SK-N-SH (cell line): ENCODE measurements at regions not wholly inside any gene's neighbourhood (a gene's known extent, or its start where the extent isn't known, plus 50 kb on each side); places are given as distances from the start of the nearest gene placed in this dataset.

Source experiments
- ELF1 ChIP-seq: IDR thresholded peaks from 2 replicates; pipeline ENCODE4 v1.4.0; 2012
- EP300 ChIP-seq, 2 experiments: IDR thresholded peaks; 2 replicates each; pipeline versions ENCODE4 v1.4.0 to v1.6.1; 2012; ENCODE audit warnings: borderline replicate concordance in 1 of 2, low read depth in 1 of 2, low read length in 1 of 2
- EZH2phosphoT487 ChIP-seq: fragments of 200-600 bp; sonication (generic); IDR thresholded peaks from 2 replicates; pipeline ENCODE4 v1.6.1; 2017; ENCODE audit warnings: low read depth, mixed run types, mild to moderate bottlenecking, antibody characterized with exemption, moderate library complexity, borderline replicate concordance
- FOXM1 ChIP-seq: IDR thresholded peaks from 2 replicates; pipeline ENCODE4 v1.4.0; 2012; ENCODE audit warnings: low read depth, mild to moderate bottlenecking
- JUND ChIP-seq: IDR thresholded peaks from 2 replicates; pipeline ENCODE4 v1.4.0; 2012
- MEF2A ChIP-seq: IDR thresholded peaks from 2 replicates; pipeline ENCODE4 v1.4.0; 2012; ENCODE audit warnings: low read depth, borderline replicate concordance
- POLR2AphosphoS5 ChIP-seq: IDR thresholded peaks from 2 replicates; pipeline ENCODE4 v1.6.1; 2012; ENCODE audit warnings: low read depth, low read length
- TAF1 ChIP-seq: IDR thresholded peaks from 2 replicates; pipeline ENCODE4 v1.6.1; 2012; ENCODE audit warnings: low read depth, mild to moderate bottlenecking, low read length, moderate library complexity, borderline replicate concordance
- TEAD4 ChIP-seq: IDR thresholded peaks from 2 replicates; pipeline ENCODE4 v1.4.0; 2012; ENCODE audit warnings: mild to moderate bottlenecking, borderline replicate concordance; ENCODE audit not compliant: insufficient read depth
- TF ChIP-seq, protein P1 (sequence below): fragments of 200-600 bp; sonication (generic); IDR thresholded peaks from 2 replicates; pipeline ENCODE4 v1.6.1; 2017; ENCODE audit warnings: antibody characterized with exemption, mild to moderate bottlenecking, moderate library complexity
- TF ChIP-seq, protein P2 (sequence below): IDR thresholded peaks from 2 replicates; pipeline ENCODE4 v1.6.1; 2012; ENCODE audit warnings: mild to moderate bottlenecking, low read depth, low read length, moderate library complexity
- TF ChIP-seq, protein P3 (sequence below): IDR thresholded peaks from 2 replicates; pipeline ENCODE4 v1.4.0; 2012; ENCODE audit warnings: low read depth
- TF ChIP-seq, protein P4 (sequence below): IDR thresholded peaks from 2 replicates; pipeline ENCODE4; 2012

DNA sequence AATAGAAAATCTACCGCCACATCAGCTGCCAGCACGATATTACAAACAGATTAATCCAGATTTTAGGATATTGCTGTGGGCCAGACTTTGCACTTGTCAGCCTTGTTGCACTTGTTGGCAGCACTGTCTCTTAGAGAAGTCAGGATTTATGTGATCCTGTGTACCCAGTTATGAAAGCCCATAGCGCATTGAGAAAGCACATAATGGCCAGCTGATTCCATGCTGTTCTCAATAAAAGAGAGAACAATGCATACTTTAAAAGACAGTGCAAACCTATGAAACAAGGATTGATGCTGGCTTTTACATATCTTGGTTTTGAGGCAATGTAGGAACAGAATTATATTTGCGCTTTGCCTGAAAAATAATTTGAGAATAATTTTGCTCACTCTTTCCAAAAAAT is 140.8 kb downstream of the CEP120 start:
- TF ChIP-seq, protein P1, sequence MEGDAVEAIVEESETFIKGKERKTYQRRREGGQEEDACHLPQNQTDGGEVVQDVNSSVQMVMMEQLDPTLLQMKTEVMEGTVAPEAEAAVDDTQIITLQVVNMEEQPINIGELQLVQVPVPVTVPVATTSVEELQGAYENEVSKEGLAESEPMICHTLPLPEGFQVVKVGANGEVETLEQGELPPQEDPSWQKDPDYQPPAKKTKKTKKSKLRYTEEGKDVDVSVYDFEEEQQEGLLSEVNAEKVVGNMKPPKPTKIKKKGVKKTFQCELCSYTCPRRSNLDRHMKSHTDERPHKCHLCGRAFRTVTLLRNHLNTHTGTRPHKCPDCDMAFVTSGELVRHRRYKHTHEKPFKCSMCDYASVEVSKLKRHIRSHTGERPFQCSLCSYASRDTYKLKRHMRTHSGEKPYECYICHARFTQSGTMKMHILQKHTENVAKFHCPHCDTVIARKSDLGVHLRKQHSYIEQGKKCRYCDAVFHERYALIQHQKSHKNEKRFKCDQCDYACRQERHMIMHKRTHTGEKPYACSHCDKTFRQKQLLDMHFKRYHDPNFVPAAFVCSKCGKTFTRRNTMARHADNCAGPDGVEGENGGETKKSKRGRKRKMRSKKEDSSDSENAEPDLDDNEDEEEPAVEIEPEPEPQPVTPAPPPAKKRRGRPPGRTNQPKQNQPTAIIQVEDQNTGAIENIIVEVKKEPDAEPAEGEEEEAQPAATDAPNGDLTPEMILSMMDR = no peak
- TF ChIP-seq JUND = no peak
- no peak for TF ChIP-seq ELF1
- TF ChIP-seq MEF2A = no peak
- TF ChIP-seq POLR2AphosphoS5 = no peak
- no peak for TF ChIP-seq TEAD4
- TF ChIP-seq TAF1 = no peak
- TF ChIP-seq, protein P2, sequence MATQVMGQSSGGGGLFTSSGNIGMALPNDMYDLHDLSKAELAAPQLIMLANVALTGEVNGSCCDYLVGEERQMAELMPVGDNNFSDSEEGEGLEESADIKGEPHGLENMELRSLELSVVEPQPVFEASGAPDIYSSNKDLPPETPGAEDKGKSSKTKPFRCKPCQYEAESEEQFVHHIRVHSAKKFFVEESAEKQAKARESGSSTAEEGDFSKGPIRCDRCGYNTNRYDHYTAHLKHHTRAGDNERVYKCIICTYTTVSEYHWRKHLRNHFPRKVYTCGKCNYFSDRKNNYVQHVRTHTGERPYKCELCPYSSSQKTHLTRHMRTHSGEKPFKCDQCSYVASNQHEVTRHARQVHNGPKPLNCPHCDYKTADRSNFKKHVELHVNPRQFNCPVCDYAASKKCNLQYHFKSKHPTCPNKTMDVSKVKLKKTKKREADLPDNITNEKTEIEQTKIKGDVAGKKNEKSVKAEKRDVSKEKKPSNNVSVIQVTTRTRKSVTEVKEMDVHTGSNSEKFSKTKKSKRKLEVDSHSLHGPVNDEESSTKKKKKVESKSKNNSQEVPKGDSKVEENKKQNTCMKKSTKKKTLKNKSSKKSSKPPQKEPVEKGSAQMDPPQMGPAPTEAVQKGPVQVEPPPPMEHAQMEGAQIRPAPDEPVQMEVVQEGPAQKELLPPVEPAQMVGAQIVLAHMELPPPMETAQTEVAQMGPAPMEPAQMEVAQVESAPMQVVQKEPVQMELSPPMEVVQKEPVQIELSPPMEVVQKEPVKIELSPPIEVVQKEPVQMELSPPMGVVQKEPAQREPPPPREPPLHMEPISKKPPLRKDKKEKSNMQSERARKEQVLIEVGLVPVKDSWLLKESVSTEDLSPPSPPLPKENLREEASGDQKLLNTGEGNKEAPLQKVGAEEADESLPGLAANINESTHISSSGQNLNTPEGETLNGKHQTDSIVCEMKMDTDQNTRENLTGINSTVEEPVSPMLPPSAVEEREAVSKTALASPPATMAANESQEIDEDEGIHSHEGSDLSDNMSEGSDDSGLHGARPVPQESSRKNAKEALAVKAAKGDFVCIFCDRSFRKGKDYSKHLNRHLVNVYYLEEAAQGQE = no peak
- TF ChIP-seq EP300 (IDR thresholded peaks at IDR 0.05; ENCODE audit: borderline replicate concordance in 1 of 2, low read depth in 1 of 2, low read length in 1 of 2) = no peak
- TF ChIP-seq, protein P3, sequence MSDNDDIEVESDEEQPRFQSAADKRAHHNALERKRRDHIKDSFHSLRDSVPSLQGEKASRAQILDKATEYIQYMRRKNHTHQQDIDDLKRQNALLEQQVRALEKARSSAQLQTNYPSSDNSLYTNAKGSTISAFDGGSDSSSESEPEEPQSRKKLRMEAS = no peak
- no peak for TF ChIP-seq FOXM1
- no peak for TF ChIP-seq EZH2phosphoT487
- TF ChIP-seq, protein P4, sequence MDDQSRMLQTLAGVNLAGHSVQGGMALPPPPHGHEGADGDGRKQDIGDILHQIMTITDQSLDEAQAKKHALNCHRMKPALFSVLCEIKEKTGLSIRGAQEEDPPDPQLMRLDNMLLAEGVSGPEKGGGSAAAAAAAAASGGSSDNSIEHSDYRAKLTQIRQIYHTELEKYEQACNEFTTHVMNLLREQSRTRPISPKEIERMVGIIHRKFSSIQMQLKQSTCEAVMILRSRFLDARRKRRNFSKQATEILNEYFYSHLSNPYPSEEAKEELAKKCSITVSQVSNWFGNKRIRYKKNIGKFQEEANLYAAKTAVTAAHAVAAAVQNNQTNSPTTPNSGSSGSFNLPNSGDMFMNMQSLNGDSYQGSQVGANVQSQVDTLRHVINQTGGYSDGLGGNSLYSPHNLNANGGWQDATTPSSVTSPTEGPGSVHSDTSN = no peak
